HT-29 (cell line): ENCODE measurements at regions not wholly inside any gene's neighbourhood (a gene's known extent, or its start where the extent isn't known, plus 50 kb on each side); places are given as distances from the start of the nearest gene placed in this dataset.

ENCODE experiments used
- DNase-seq: peaks from one replicate; pipeline ENCODE4 v3.0.0-alpha.2; 2015; ENCODE audit warnings: low spot score

GRCh38 chr3:194769020-194769643 is 83.4 kb downstream of the FAM43A start:
- peak; percentile 96 for DNase-seq

DNA sequence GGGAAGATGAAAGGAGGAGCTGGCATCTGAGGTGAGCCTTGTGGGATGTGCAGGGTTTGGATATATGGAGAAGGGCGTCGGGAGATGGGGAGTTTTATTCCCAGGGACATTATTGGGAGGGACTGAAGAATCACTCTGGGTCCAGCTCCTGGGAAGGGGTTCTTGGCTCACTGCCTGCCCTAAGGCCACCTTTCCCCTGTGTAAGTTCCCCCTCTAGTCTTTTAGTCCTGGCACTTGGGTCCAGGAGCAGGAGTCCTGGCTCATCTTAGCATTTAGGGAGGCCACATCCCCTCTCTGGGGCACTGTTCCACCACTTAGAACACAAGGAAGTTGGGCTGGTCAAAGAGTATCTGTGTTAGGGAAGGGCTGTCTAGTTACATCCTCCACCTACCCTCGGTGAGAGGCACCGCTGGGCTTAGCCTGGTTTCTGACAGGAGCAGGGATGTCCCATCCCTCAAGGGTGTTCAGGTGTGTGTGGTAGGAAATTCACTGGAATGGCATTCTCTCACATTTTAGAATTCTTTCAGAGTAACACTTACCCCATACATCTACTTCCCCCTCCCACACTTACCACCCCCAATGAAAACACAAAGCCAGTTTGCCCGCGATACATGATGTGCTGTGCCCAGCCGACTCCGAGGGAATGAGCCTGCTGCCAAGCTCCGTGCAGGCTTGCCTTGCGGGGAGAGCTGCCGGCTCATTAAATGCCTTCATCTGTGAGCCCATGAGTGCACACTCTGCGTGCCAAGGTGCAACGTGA is 86.7 kb downstream of the FAM43A start:
- no peak for DNase-seq

- peak; percentile 11 for DNase-seq
Measured at GRCh38 chr3:194773216-194773615, 87.5 kb downstream of the FAM43A start.

GRCh38 chr3:194773771-194774455 is 88.2 kb downstream of the FAM43A start:
- DNase-seq: no peak

- DNase-seq: no peak
Measured at GRCh38 chr3:194775266-194775665, 89.6 kb downstream of the FAM43A start.

GRCh38 chr3:194775731-194776130 is 90.0 kb downstream of the FAM43A start:
- DNase-seq: no peak

- no peak for DNase-seq
Measured at GRCh38 chr3:194777729-194778128, 92.0 kb downstream of the FAM43A start.

DNA sequence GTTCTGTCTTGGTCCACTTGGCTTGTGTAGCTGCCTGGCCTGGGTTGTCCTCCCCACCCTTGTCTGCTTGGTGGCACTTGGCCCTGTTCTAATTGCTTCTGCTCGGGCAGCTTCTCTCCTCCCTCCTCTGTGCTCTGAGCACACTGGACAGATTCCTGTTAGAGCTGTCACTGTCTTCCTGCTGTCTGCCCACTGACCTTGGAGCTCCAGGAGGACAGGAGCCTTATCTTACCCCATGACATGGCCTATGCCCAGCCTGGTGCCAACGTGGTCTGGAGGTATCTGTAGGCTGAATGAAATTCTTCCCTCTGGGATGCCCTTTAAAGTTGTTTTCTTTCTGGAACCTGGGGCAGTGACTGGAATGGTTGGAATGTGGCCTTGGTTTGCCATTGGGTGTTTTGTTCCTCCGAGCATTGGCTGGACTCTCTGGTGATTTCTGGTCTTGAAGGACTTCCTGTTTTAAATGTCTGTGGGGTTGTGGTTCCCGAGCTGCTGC is 94.1 kb downstream of the FAM43A start:
- no peak for DNase-seq

GRCh38 chr3:194780706-194781105 is 95.0 kb downstream of the FAM43A start:
- no peak for DNase-seq

DNA sequence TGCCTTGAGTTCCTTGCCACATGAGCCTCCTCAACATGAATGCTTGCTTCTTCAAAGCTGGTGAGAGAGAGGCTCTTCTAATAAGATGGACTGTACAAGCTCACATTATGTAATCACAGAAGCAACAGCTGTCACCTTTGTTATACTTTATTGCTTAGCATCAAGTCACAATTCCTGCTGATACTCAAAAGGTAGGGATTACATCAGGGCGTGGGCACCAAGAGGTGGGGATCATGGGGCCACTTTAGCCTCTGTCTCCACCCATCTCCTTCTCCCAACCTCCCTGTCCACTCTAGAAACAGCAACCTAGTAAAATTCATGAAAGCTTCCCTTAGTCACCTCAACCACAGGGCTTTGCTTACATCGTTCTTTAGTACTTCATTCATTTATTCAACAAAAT is 95.9 kb downstream of the FAM43A start:
- no peak for DNase-seq

- peak; percentile 55 for DNase-seq
Measured at GRCh38 chr3:194782698-194783404, 97.2 kb downstream of the FAM43A start.

- DNase-seq: no peak
Measured at GRCh38 chr3:194784361-194784760, 98.7 kb downstream of the FAM43A start.

DNA sequence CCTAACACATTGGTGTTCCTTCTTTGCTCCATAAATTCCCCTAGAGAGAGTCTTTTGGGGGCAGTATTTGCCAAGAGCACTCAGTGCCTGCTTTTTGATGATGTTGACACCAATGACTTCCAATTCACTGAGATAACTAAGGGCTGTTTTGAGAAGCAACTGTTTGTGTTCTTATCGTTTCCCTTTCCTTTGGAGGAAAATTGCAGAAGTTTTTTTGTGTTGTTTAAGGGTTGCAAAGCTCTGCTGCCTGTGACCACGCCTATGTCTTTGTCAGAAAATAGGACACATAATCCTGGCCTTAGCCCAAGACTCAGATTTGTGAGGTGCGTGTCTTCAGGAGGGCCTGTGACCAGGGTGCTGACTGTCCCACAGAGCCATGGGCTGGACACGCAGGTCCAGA is 99.6 kb downstream of the FAM43A start:
- no peak for DNase-seq

DNA sequence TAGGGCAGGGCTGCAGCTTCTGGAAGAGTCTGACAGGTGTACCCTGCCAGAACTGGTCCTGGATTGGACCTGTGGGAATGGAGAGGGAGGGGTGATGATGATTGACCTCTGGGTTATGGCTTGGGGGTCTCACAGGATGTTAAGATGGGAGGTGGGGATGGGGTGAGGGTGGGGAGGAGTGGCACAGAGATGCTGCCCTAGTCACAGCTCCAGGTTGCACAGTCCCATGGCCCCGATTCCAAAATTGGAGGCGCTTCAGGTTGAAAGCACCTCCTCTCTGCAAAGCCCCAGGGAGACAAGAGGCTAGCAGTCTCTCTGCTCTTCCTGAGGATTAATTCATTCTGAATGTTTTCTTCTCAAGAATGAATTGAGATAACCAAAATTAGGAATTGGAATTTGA is 101.4 kb downstream of the FAM43A start:
- DNase-seq: no peak

- DNase-seq: no peak
Measured at GRCh38 chr3:194787650-194788049, 102.0 kb downstream of the FAM43A start.

- no peak for DNase-seq
Measured at GRCh38 chr3:194792368-194792767, 106.7 kb downstream of the FAM43A start.

GRCh38 chr3:194797555-194798250 is 112.0 kb downstream of the FAM43A start:
- DNase-seq: no peak

- DNase-seq: no peak
Measured at GRCh38 chr3:194798486-194798885, 112.8 kb downstream of the FAM43A start.

GRCh38 chr3:194800002-194800401 is 114.3 kb downstream of the FAM43A start:
- DNase-seq: no peak

GRCh38 chr3:194801461-194802432 is 116.1 kb downstream of the FAM43A start:
- no peak for DNase-seq
